HFF-Myc (cell line): ENCODE measurements at regions not wholly inside any gene's neighbourhood (a gene's known extent, or its start where the extent isn't known, plus 50 kb on each side); places are given as distances from the start of the nearest gene placed in this dataset.

ENCODE experiments used
- DNase-seq: peaks from one replicate; pipeline ENCODE4 v3.0.0-alpha.2; 2011; ENCODE audit warnings: low read depth; ENCODE audit errors: extremely low read depth
- H3K4me3 ChIP-seq: replicated peaks from 2 replicates; pipeline ENCODE4 v1.5.1; 2011; ENCODE audit warnings: low read depth, mild to moderate bottlenecking, control low read depth, low read length
- CTCF ChIP-seq: IDR thresholded peaks from 2 replicates; pipeline ENCODE4 v1.5.1; 2012; ENCODE audit warnings: mild to moderate bottlenecking, low read depth, low read length, control low read depth; ENCODE audit errors: missing control alignments

- peak; percentile 36 for DNase-seq
- H3K4me3 ChIP-seq = no peak overlapping the region
- peak; percentile 58 for TF ChIP-seq CTCF
Measured at GRCh38 chr5:128905568-128906110, 59.6 kb upstream of the SLC27A6 start.

- no peak overlapping the region for H3K4me3 ChIP-seq
- TF ChIP-seq CTCF = no peak
- DNase-seq = no peak
Measured at GRCh38 chr5:128913551-128913950, 51.7 kb upstream of the SLC27A6 start.
